ENCODE measurements at regions not wholly inside any gene's neighbourhood (a gene's known extent, or its start where the extent isn't known, plus 50 kb on each side); places are given as distances from the start of the nearest gene placed in this dataset.

GRCh38 chr18:61980355-61980754, 87.5 kb upstream of the RNF152 start:
- ATAC-seq = peak; percentile 53
- Histone ChIP-seq H3K9me3 (no peaks in the 10 kb centered on the region), H3K4me1 (no peaks in the 10 kb centered on the region), H3K27ac (no peak overlapping the region), H3K27me3 (no peaks in the 10 kb centered on the region), H3K4me3 (no peak overlapping the region), H3K36me3 (no peaks in the 10 kb centered on the region)
- intact Hi-C loops (cut with DNase I) = no loop called here
- TF ChIP-seq CTCF (IDR thresholded peaks at IDR 0.05) = no peak
- no peak for DNase-seq

GRCh38 chr18:61975526-61976326, 82.9 kb upstream of the RNF152 start:
- ATAC-seq (no peak), DNase-seq (no peak)
- Histone ChIP-seq H3K4me3 (no peak overlapping the region), H3K4me1 (no peaks in the 10 kb centered on the region), H3K27me3 (no peaks in the 10 kb centered on the region), H3K36me3 (no peaks in the 10 kb centered on the region), H3K27ac (no peak overlapping the region), H3K9me3 (no peaks in the 10 kb centered on the region)
- no peak for TF ChIP-seq CTCF (IDR thresholded peaks at IDR 0.05)
- intact Hi-C loops (cut with DNase I) = no loop called here

- no peak overlapping the region for H3K4me3 ChIP-seq
- no peaks in the 10 kb centered on the region for H3K9me3 ChIP-seq
- no peaks in the 10 kb centered on the region for H3K4me1 ChIP-seq
- H3K36me3 ChIP-seq = no peaks in the 10 kb centered on the region
- no peaks in the 10 kb centered on the region for H3K27me3 ChIP-seq
- H3K27ac ChIP-seq = no peak overlapping the region
- peak; percentile 59 for ATAC-seq
- no peak for TF ChIP-seq CTCF (IDR thresholded peaks at IDR 0.05)
- intact Hi-C loops (cut with DNase I) = no loop called here
- DNase-seq = no peak
These were observed 80.7 kb upstream of the RNF152 start for GRCh38 chr18:61973273-61974115.

GRCh38 chr18:61972389-61973264, 79.8 kb upstream of the RNF152 start:
- Histone ChIP-seq H3K4me3 (no peak overlapping the region), H3K27me3 (no peaks in the 10 kb centered on the region), H3K36me3 (no peaks in the 10 kb centered on the region), H3K27ac (no peak overlapping the region), H3K4me1 (no peaks in the 10 kb centered on the region), H3K9me3 (no peaks in the 10 kb centered on the region)
- intact Hi-C loops (cut with DNase I) = no loop called here
- ATAC-seq (peak; percentile 77), DNase-seq (no peak)
- no peak for TF ChIP-seq CTCF (IDR thresholded peaks at IDR 0.05)

Data from left lung (tissue), 4 donors.